H54 (cell line): ENCODE measurements at regions not wholly inside any gene's neighbourhood (a gene's known extent, or its start where the extent isn't known, plus 50 kb on each side); places are given as distances from the start of the nearest gene placed in this dataset.

Experiments used
- DNase-seq: peaks from one replicate; pipeline ENCODE4 v3.0.0; 2011; ENCODE audit warnings: low spot score, mixed read lengths; ENCODE audit not compliant: insufficient read length
- FAIRE-seq: peaks from 3 replicates; lab custom pipeline; 2011; peaks lifted over from hg19 to GRCh38; lab: Jason Lieb, UNC
- POLR2A ChIP-seq: IDR thresholded peaks from 2 replicates; pipeline ENCODE4 v1.6.1; 2011; ENCODE audit warnings: low read depth, mild to moderate bottlenecking, low read length

DNA sequence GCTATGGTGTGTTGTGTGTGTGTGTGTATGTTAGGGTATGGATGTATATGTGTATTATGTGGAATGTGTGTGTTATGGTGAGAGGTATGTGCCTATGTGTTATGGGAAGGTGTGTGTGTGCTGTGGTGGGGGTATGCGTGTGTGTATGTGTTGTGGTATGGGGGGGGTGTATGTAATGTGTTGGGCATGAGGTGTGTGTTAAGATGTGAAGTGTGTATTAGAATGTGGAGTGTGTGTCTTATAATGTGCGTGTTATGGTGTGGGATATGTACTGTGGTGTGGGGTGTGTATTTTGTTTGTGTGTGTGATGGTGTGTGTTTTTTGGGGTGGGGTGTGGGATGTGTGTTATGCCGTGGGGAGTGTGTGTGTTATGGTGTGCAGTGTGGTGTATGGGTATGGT lies 242.5 kb downstream of the RHOU start:
- no peak for DNase-seq
- no peak for TF ChIP-seq POLR2A
- no peak for FAIRE-seq

DNA sequence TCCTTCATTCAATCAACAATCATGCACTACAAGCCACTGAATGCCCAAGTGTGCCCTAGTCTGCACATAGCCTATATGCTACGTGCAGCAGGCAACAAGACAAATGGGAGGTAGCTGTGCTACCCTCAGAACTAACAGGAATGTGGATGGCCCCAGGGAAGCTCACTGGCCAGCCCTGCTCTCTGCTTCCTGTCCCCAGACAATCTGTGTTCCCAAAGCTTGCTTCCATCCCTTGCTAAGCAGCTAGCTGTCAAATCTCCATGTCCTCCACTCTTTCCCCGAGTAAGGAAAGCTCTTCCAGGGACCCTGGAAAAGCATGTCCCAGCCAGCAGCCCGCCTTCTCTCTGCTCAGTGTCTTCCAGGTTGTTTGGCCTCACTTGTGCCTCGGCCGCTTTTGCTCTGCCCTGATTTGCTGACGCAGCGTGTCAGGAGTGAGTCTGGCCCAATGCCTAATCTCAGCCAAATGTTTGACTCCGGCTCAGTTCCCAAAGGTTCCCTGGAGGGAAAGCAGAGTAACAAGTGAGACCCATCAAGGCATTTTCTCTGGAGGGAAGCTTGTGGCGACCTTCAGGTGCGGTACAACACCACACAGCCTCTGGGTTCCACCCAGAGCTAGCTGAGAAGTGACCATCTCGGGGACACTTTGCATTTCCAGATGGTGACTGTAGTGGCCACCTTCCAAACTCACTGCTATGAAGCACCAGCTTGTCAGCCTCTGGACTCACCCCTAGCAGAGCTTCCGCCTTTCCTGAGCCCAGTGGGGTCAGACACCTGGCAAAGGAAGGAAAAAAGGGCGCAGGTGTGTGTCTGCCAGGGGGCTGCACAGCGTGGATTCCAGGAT lies 243.4 kb downstream of the RHOU start:
- FAIRE-seq, result no peak
- DNase-seq, result no peak
- no peak for TF ChIP-seq POLR2A

DNA sequence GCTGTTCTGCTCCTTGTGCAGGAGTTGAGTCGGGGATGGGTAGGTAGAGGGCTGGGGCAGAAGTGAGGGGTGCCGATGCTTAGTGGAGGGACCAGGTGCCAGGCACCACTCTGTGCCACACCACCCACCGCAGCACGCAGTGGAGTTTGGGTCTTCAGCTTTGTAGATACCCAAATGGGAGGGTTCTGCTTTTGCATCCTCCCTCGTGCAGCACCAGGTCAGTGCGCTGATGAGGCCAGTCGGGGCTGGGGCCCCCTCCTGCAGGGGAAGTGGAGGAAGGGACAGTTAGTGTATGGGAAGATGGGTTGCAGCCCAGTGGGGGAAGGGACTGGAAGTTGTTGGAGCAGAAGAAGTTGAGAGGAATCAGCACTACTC lies 244.0 kb downstream of the RHOU start:
- no peak for FAIRE-seq
- no peak for TF ChIP-seq POLR2A
- DNase-seq, result no peak

DNA sequence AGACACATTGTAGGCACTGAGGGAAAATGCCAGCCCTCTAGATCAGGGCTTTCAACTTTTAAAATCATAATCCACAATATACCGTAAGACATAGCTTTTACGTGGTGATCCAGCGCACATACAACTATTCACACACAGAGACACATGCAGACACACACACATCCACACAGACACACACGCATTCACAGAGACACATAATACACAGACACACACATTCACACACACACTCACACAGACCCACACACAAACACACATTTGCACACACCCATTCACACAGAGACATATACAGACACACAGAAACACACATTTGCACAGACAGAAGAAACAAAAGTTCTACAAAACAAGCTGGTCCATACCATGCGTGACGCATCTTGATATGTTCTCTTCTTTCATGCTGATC lies 244.5 kb downstream of the RHOU start:
- TF ChIP-seq POLR2A, result no peak
- DNase-seq, result no peak
- no peak for FAIRE-seq

DNA sequence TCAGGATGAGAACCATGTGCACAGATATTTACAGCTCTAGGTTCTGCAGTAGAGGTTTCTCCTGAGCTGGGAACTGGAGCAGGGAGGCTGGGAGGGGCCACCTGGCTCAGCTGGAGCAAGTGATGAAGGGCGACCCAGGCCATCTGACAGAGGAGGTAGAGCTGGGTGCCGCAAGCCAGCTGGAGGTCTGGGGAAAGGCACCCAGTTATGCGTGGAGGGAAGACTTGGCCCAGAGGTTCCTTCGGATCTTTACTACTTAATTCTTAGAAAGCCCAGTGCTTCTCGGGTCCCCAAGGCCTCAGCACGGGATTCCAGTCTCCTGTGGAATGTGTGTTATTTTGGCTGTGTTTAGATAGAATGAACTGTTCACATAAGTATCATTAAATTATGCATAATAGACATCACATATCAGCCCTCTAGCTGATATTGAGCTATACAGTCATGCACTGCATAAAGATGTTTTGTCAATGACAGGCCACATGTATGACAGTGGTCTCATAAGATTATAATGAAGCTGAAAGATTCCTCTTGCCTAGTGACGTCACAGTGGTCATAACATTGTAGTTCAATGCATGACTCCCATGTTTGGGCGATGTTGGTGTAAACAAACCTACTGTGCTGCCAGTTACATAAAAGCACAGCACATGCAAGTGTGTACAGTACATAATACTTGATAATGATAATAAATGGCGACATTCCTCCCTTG lies 245.1 kb downstream of the RHOU start:
- no peak for DNase-seq
- no peak for FAIRE-seq
- no peak for TF ChIP-seq POLR2A

DNA sequence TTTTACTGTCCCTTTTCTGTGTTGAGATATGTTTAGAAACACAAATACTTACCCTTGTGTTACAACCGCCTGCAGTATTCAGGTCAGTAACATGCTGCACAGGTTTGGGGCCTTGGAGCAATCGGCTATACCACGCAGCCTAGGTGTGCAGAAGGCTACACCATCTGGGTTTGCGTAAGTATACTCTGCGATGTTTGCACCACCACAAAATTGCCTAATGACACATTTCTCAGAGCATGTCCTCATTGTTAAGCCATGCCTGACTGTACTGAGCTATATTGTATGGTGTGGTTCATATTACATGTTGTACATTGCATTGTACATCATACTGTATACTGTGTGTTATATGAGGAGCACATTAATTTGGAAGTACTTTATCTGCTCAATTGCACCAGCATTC lies 247.4 kb downstream of the RHOU start:
- DNase-seq, result no peak
- FAIRE-seq, result no peak
- TF ChIP-seq POLR2A, result no peak

DNA sequence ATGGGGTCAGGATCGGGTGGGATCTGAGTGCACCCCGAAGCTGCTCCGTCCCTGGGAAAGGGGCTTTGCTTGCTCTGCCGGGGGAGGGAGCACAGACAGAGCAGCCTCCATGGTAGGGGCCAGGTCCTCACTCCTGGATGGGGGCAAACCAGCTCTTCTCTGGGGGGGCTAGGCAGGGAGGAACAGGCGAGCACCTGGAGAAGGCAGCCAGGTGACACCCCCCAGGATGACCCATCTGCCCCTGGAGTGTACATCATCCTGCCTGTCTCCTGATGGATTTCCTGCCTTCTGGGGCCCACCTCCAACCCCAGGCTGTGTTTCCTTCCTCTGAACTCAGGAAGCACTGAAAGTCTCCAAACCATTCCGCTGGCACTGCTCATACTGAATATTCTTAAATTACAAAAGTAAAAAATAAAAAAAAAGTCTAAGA lies 248.0 kb downstream of the RHOU start:
- FAIRE-seq (no peak), DNase-seq (no peak)
- no peak for TF ChIP-seq POLR2A

DNA sequence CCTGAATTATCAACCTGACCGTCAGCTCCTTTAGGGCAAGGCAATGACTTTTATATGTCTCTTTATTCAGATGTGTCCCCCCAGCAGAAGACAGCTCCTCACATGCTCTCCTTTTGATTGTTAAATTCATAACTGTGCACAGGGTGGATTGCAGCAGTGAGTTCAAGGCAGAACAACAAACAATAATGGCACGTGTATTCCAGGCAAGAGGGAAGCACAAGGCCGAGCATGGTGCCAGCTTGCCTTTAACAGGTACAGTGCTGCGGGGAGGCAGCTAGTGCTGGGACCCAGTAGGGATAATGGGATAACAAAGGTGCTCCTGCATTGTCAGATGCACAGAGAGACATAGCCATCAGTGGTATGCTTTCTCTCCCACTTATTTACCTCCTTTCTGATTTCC lies 248.4 kb downstream of the RHOU start:
- no peak for TF ChIP-seq POLR2A
- no peak for FAIRE-seq
- DNase-seq, result no peak

DNA sequence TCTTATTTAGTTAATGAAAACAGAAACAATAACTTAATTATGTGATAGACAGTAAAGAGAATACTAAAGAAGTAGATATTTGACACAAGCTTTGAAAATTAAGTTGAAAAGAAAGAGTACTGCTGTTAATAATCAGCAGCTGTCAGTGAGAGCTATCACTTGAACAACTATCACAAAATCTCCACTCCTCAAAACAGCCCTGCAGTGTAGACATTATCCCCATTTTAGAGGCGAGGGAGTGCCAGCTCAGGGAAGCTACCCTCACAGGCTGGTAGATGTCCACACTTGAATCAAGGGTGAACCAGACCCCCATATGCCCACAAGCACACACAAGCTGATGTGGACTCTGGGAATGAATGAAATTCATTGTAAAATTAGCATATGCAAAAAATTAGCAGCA lies 248.8 kb downstream of the RHOU start:
- no peak for TF ChIP-seq POLR2A
- DNase-seq (no peak), FAIRE-seq (no peak)

DNA sequence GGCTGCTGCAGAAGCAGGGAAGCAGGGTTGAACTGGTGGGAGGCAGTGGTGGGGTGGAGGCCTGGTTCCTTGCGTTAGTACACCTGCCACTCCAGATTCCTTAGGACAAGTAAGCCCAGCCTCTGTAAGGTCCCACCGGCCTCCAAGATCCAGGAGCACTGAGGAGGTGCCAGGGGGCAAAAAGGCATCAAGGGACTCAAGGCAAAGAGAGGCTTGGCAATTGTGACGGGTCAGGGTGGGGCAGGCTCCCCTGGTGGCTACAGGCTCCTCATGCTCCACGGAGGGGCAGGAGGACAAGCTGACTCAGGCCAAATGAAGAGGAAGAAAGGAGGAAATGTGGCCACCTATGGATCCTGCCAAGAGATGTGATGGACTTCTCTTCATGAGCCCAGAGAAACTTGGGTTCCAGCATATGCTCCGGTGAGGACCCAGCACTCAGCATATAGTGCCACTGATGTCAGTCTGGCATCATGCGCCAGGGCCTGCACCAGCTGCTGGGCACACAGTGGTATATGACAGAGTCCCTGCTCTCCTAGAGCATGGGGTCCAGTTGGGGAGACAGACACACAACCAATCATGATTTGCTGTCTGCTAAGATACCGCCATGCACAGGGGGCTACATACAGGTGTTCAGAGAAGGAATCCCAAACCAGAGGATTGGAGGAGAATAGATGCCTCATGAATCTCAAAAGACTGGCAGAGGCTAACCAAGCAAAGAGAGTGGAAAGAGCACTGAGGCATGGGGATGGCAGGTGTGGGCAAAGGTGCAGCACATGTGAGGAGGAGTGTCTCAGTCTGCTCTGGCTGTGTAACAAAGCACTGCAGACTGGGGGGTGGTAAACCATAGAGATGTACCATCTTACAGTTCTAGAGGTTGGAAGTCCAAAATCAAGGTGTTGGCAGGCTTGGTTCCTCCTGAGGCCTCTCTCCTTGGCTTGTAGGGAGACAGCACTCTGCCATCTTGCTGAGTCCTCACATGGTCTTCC lies 249.7 kb downstream of the RHOU start:
- TF ChIP-seq POLR2A, result no peak
- no peak for FAIRE-seq
- no peak for DNase-seq

DNA sequence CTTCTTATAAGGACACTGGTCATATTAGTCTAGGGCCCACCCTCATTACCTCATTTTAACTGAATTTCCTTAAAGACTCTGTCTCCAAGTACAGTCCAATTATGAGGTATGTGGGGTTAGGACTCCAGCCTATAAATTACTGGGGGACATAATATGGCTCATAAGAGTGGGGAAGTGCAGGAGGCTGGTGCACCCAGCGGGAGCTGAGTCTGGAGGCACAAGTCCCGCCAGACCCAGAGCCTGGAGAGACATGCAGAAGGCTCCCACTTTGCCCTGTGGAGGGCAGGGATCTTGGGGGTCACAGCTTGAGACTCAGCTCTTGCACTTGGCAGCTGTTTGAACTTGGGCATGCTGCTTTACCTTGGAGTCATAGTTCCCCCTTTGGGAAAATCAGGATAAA lies 250.4 kb downstream of the RHOU start:
- TF ChIP-seq POLR2A, result no peak
- FAIRE-seq, result no peak
- no peak for DNase-seq

DNA sequence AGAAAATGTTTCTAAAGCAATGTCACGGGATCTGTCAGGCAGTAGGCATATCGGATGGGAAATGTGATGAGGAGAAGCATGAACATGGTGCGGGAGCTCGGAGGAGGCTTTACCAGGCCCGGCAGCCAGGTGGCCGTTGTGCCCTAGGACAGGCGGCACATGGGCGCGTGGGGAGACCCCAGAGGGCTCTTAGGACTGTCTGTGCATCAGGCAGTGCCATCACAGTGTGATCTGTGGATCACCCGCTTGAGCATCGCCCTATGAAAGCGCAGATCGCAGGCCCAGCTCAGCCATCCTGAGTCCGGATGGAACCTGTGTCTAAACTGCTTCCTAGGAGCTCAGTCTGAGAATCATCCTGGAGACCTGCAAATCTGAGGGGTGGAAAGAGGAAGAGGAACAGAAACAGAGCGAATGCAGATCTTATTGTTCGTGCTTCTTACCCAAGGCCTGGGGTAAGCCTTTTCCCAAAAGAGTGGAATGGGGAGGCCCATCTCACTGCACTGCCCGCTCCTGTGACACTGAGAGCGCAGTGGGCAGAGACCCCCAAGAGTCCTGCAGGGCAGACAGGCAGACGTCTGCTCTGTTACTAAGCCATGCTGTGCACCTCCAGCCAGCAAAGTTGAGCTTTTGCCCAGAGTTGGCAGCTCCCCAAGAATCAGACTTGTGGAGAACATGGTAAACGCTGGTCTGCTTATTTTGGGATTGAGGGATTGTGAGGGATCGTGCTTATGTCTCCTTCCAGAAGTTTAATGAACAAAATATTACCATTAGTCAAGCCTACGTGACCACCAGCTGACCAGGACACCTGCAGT lies 251.0 kb downstream of the RHOU start:
- FAIRE-seq, result no peak
- DNase-seq, result no peak
- TF ChIP-seq POLR2A, result no peak

DNA sequence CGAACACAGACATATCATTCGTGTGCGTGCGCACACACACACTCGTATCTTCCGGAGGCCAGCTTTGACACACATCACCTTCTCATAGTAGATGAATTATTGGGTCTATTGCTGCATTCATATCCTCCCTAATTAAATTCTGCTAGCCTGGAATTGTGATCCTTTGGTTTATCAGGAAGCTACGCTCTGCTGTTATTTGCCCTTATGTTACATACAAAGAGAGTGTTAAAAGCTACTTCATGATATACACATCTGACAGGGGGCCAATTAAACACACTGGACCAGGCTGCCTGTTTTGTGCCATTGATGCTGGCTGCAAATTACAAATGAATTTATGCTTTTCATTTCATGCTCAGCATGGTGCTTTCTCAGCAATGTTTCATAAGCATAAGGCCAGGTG lies 252.0 kb downstream of the RHOU start:
- FAIRE-seq, result no peak
- DNase-seq, result no peak
- no peak for TF ChIP-seq POLR2A
